H1 (cell line): ENCODE measurements at regions not wholly inside any gene's neighbourhood (a gene's known extent, or its start where the extent isn't known, plus 50 kb on each side); places are given as distances from the start of the nearest gene placed in this dataset.

Experiments used
- EZH2 ChIP-seq: fragments of 200-600 bp; sonication (generic); IDR thresholded peaks from 2 replicates; pipeline ENCODE4 v1.7.1; 2012; ENCODE audit warnings: low read depth, mild to moderate bottlenecking, moderate library complexity, low read length, inconsistent platforms; ENCODE audit not compliant: severe bottlenecking
- JUND ChIP-seq: IDR thresholded peaks from 2 replicates; pipeline ENCODE4 v1.6.1; 2011; ENCODE audit warnings: mild to moderate bottlenecking, improper control_type of control experiment, low read length
- POLR2AphosphoS5 ChIP-seq: IDR thresholded peaks from 2 replicates; pipeline ENCODE4 v1.6.1; 2011; ENCODE audit warnings: low read depth, low read length
- SP4 ChIP-seq: IDR thresholded peaks from 2 replicates; pipeline ENCODE4 v1.6.1; 2012; ENCODE audit warnings: low read length, inconsistent platforms
- SUZ12 ChIP-seq: fragments of 200-600 bp; sonication (generic); IDR thresholded peaks from 2 replicates; pipeline ENCODE4 v1.6.1; 2012; ENCODE audit warnings: mild to moderate bottlenecking, inconsistent platforms, low read length, moderate library complexity, mixed read lengths
- TF ChIP-seq, protein P1 (sequence below), 3 experiments: IDR thresholded peaks; 1 replicate in 2 of 3; 2 replicates in 1 of 3; pipeline versions ENCODE4 v1.5.1 to v1.6.1; 2011; ENCODE audit warnings: low read length in 3 of 3, mild to moderate bottlenecking in 3 of 3, inconsistent platforms in 2 of 3, low read depth in 1 of 3, moderate library complexity in 1 of 3; ENCODE audit not compliant: insufficient read depth in 1 of 3; ENCODE audit errors: control extremely low read depth in 1 of 3

- no peak for TF ChIP-seq JUND
- TF ChIP-seq EZH2: no peak
- TF ChIP-seq, protein P1, sequence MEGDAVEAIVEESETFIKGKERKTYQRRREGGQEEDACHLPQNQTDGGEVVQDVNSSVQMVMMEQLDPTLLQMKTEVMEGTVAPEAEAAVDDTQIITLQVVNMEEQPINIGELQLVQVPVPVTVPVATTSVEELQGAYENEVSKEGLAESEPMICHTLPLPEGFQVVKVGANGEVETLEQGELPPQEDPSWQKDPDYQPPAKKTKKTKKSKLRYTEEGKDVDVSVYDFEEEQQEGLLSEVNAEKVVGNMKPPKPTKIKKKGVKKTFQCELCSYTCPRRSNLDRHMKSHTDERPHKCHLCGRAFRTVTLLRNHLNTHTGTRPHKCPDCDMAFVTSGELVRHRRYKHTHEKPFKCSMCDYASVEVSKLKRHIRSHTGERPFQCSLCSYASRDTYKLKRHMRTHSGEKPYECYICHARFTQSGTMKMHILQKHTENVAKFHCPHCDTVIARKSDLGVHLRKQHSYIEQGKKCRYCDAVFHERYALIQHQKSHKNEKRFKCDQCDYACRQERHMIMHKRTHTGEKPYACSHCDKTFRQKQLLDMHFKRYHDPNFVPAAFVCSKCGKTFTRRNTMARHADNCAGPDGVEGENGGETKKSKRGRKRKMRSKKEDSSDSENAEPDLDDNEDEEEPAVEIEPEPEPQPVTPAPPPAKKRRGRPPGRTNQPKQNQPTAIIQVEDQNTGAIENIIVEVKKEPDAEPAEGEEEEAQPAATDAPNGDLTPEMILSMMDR (IDR thresholded peaks at IDR 0.05; ENCODE audit: control extremely low read depth in 1 of 3, insufficient read depth in 1 of 3, low read depth in 1 of 3, low read length in 3 of 3): no peak
- no peak for TF ChIP-seq SUZ12
- no peak for TF ChIP-seq POLR2AphosphoS5
- TF ChIP-seq SP4: no peak
Measured at GRCh38 chr11:23948851-23949250, 548.0 kb upstream of the LUZP2 start.
